Astrocyte (in vitro differentiated cells and primary cell): ENCODE measurements at regions not wholly inside any gene's neighbourhood (a gene's known extent, or its start where the extent isn't known, plus 50 kb on each side); places are given as distances from the start of the nearest gene placed in this dataset.

ENCODE experiments used
- CTCF ChIP-seq: IDR thresholded peaks from 2 replicates; pipeline ENCODE4 v1.5.1; 2011; ENCODE audit warnings: low read depth, mild to moderate bottlenecking, inconsistent platforms, low read length, moderate library complexity; ENCODE audit not compliant: insufficient read depth
- EZH2 ChIP-seq: IDR thresholded peaks from 2 replicates; pipeline ENCODE4 v1.6.1; 2012; ENCODE audit warnings: mild to moderate bottlenecking, low read length, inconsistent platforms; ENCODE audit not compliant: insufficient read depth

GRCh38 chr9:73853549-73853948, 643.6 kb upstream of the RORB start:
- TF ChIP-seq EZH2 = no peak
- TF ChIP-seq CTCF = no peak
